Fibroblast of lung (primary cell): ENCODE measurements at regions not wholly inside any gene's neighbourhood (a gene's known extent, or its start where the extent isn't known, plus 50 kb on each side); places are given as distances from the start of the nearest gene placed in this dataset.

Experiments used
- DNase-seq, 2 donors: peaks; one replicate each; pipeline versions ENCODE4 v3.0.0 to v3.0.0-alpha.2; 2010; ENCODE audit warnings: low read depth in 2 of 2
- H2AFZ ChIP-seq: 2 replicates; pipeline ENCODE4 v1.5.1; 2012; ENCODE audit warnings: low read length, control low read depth, inconsistent platforms
- H3K27ac ChIP-seq: 2 replicates; pipeline ENCODE4 v1.5.1; 2011; ENCODE audit warnings: low read length, control low read depth; ENCODE audit not compliant: insufficient read depth
- H3K27me3 ChIP-seq: 2 replicates; pipeline ENCODE4 v1.5.1; 2011; ENCODE audit warnings: mild to moderate bottlenecking, low read length; ENCODE audit not compliant: control insufficient read depth, insufficient read depth
- H3K36me3 ChIP-seq: 2 replicates; pipeline ENCODE4 v1.5.1; 2011; ENCODE audit warnings: low read length; ENCODE audit not compliant: control insufficient read depth, insufficient read depth
- H3K4me1 ChIP-seq: 2 replicates; pipeline ENCODE4 v1.5.1; 2011; ENCODE audit warnings: low read length; ENCODE audit not compliant: control insufficient read depth, insufficient read depth; ENCODE audit errors: extremely low read depth
- H3K4me2 ChIP-seq: 2 replicates; pipeline ENCODE4 v1.5.1; 2011; ENCODE audit warnings: low read length, control low read depth; ENCODE audit not compliant: insufficient read depth; ENCODE audit errors: extremely low read depth
- H3K4me3 ChIP-seq, 4 experiments: fragments of 200-600 bp in 1 of 4; sonication (generic) in 1 of 4; replicated peaks in 1 of 4; 2 replicates each; pipeline ENCODE4 v1.5.1; 2011 to 2016; ENCODE audit warnings: low read length in 4 of 4, low read depth in 3 of 4, mild to moderate bottlenecking in 3 of 4, control low read depth in 2 of 4, inconsistent platforms in 1 of 4, mixed read lengths in 1 of 4; ENCODE audit not compliant: insufficient read depth in 1 of 4; ENCODE audit errors: control extremely low read depth in 1 of 4
- H3K79me2 ChIP-seq: 2 replicates; pipeline ENCODE4 v1.5.1; 2012; ENCODE audit warnings: mild to moderate bottlenecking, low read length, inconsistent platforms; ENCODE audit not compliant: control insufficient read depth, insufficient read depth
- H3K9ac ChIP-seq: 2 replicates; pipeline ENCODE4 v1.5.1; 2011; ENCODE audit warnings: mild to moderate bottlenecking, low read length, control low read depth; ENCODE audit not compliant: insufficient read depth
- H3K9me3 ChIP-seq: 2 replicates; pipeline ENCODE4 v1.5.1; 2012; ENCODE audit warnings: low read depth, low read length; ENCODE audit not compliant: control insufficient read depth, insufficient read depth
- H4K20me1 ChIP-seq: 2 replicates; pipeline ENCODE4 v1.5.1; 2011; ENCODE audit warnings: low read length; ENCODE audit not compliant: control insufficient read depth, insufficient read depth; ENCODE audit errors: extremely low read depth
- EZH2 ChIP-seq: IDR thresholded peaks from 2 replicates; pipeline ENCODE4 v1.5.1; 2012; ENCODE audit warnings: low read length, control low read depth, mild to moderate bottlenecking; ENCODE audit errors: missing control alignments
- TF ChIP-seq, protein P1 (sequence below), 2 donors: IDR thresholded peaks in 1 of 2; conservative IDR thresholded peaks in 1 of 2; 1 replicate in 1 of 2; 2 replicates in 1 of 2; pipeline ENCODE4 v1.5.1; 2011 to 2012; ENCODE audit warnings: low read length in 2 of 2, control low read depth in 1 of 2, inconsistent platforms in 1 of 2, low read depth in 1 of 2, mild to moderate bottlenecking in 1 of 2

DNA sequence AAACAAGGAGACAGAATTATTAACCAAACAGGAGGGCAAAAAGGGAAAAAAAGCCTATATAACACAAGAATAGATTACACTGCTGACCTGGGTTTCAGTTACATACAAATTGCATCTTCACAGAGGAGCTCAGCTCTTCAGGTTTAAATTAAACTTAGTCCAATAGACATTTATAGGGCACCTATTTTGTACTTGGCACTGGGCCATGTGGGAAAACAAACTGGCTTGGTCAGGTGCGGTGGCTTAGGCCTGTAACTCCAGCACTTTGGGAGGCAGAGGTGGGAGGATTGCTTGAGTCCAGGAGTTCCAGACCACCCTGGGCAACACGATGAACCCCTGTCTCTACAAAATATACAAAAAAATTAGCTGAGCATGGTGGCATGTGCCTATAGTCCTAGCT, 62.3 kb upstream of the CCDC6 start:
- Histone ChIP-seq H3K4me2 (no peak overlapping the region), H3K9me3 (no peaks in the 10 kb centered on the region), H3K4me1 (no peaks in the 10 kb centered on the region), H3K4me3 (no peak overlapping the region), H3K27ac (no peak overlapping the region), H3K79me2 (no peaks in the 10 kb centered on the region), H3K27me3 (no peaks in the 10 kb centered on the region), H3K36me3 (no peaks in the 10 kb centered on the region), H2AFZ (no peak overlapping the region), H3K9ac (no peak overlapping the region), H4K20me1 (no peaks in the 10 kb centered on the region)
- DNase-seq = no peak
- TF ChIP-seq, protein P1, sequence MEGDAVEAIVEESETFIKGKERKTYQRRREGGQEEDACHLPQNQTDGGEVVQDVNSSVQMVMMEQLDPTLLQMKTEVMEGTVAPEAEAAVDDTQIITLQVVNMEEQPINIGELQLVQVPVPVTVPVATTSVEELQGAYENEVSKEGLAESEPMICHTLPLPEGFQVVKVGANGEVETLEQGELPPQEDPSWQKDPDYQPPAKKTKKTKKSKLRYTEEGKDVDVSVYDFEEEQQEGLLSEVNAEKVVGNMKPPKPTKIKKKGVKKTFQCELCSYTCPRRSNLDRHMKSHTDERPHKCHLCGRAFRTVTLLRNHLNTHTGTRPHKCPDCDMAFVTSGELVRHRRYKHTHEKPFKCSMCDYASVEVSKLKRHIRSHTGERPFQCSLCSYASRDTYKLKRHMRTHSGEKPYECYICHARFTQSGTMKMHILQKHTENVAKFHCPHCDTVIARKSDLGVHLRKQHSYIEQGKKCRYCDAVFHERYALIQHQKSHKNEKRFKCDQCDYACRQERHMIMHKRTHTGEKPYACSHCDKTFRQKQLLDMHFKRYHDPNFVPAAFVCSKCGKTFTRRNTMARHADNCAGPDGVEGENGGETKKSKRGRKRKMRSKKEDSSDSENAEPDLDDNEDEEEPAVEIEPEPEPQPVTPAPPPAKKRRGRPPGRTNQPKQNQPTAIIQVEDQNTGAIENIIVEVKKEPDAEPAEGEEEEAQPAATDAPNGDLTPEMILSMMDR (conservative IDR thresholded peaks at IDR 0.05 in 1 of 2, IDR thresholded peaks at IDR 0.05 in 1 of 2; ENCODE audit: low read depth in 1 of 2, low read length in 2 of 2) = no peak
- no peak for TF ChIP-seq EZH2

DNA sequence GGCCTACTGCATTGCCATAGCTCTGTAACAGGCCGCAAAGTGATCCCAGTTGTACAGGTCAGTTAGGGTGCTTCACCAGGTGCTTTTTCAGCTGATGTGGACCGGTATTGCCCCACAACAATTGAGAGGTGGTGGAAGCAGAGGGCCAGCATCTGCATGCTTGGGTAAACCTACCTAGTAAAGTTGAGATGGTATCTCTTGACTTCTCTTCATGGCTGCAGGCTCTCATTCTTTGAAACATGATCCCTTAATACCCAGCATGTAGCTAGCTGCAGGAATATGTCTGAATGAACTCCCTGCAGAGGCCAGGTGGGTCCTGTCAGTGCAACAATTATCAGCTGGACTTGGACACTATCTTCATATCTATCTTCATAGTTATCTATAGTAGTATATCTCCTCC, 60.7 kb upstream of the CCDC6 start:
- Histone ChIP-seq H3K27me3 (no peaks in the 10 kb centered on the region), H3K36me3 (no peaks in the 10 kb centered on the region), H3K9me3 (no peaks in the 10 kb centered on the region), H3K4me2 (no peak overlapping the region), H3K4me1 (no peaks in the 10 kb centered on the region), H4K20me1 (no peaks in the 10 kb centered on the region), H3K27ac (no peak overlapping the region), H3K9ac (no peak overlapping the region), H3K4me3 (no peak overlapping the region), H2AFZ (no peak overlapping the region), H3K79me2 (no peaks in the 10 kb centered on the region)
- TF ChIP-seq, protein P1 (conservative IDR thresholded peaks at IDR 0.05 in 1 of 2, IDR thresholded peaks at IDR 0.05 in 1 of 2; ENCODE audit: low read depth in 1 of 2, low read length in 2 of 2) = no peak
- no peak for TF ChIP-seq EZH2
- no peak for DNase-seq

- Histone ChIP-seq H3K27me3 (no peaks in the 10 kb centered on the region), H2AFZ (no peak overlapping the region), H3K4me2 (no peak overlapping the region), H3K9me3 (no peaks in the 10 kb centered on the region), H3K36me3 (no peaks in the 10 kb centered on the region), H3K9ac (no peak overlapping the region), H3K27ac (no peak overlapping the region), H4K20me1 (no peaks in the 10 kb centered on the region), H3K4me3 (no peak overlapping the region), H3K4me1 (no peaks in the 10 kb centered on the region), H3K79me2 (no peaks in the 10 kb centered on the region)
- no peak for DNase-seq
- TF ChIP-seq, protein P1 (conservative IDR thresholded peaks at IDR 0.05 in 1 of 2, IDR thresholded peaks at IDR 0.05 in 1 of 2; ENCODE audit: low read depth in 1 of 2, low read length in 2 of 2) = no peak
- no peak for TF ChIP-seq EZH2
These were observed 59.7 kb upstream of the CCDC6 start for GRCh38 chr10:59965899-59966650.
